ENCODE measurements at regions not wholly inside any gene's neighbourhood (a gene's known extent, or its start where the extent isn't known, plus 50 kb on each side); places are given as distances from the start of the nearest gene placed in this dataset.
"Not testable (repeated sequence)": the region's sequence is repeated elsewhere in the genome, so short reads cannot be mapped to it uniquely, and the experiment has no call there.

DNA sequence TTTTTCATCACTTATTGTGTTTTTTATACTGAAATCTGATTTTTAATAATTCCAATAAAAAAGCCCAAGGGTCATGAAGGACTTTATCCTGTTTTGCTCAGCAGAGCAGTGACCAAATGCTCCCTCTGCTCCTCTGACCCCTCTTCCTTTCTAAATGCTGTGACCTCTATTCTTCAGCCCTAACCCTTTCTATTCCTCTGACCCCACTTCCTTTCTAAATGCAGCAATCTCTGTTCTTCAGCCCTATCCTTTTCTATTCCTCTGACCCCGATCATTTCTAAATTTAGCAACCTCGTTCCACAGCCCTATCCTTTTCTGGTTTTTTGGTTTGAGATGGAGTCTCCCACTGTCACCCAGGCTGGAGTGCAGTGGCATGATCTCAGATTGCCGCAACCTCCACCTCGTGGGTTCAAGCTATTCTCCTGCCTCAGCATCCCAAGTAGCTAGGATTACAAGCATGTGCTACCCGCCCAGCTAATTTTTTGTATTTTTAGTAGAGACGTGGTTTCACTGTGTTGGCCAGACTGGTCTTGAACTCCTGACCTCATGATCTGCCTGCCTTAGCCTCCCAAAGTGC is 581.4 kb upstream of the DEFB115 start:
- H3K4me3 Mint-ChIP-seq; CTCF ChIA-PET; H3K4me1 Mint-ChIP-seq; H3K27me3 Mint-ChIP-seq; POLR2A ChIA-PET; H3K9me3 Mint-ChIP-seq; H3K27ac Mint-ChIP-seq; DNase-seq; H3K36me3 Mint-ChIP-seq (ENCODE audit: low read depth): not testable (repeated sequence)

DNA sequence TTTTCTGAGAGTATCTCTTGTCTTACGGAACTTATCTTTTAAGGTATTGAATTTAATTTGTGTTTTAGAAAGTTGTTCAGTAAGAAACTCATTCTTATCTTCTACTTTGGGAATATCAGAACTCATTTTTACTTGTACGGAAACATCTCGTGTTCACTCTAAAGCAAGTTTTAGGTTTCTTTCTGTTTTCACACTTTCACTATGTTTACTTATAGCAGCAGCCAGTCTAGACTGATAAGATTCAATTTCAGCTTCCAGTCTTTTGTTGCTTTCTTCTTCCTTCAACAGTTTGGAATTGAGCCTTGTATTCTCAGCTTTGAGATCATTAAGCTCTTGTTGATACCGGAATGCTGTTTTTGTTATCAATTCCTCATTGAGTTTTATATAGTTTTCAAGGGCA is 575.2 kb upstream of the DEFB115 start:
- H3K9me3 Mint-ChIP-seq; H3K27me3 Mint-ChIP-seq; DNase-seq; H3K4me3 Mint-ChIP-seq; POLR2A ChIA-PET; H3K4me1 Mint-ChIP-seq; H3K36me3 Mint-ChIP-seq (ENCODE audit: low read depth); H3K27ac Mint-ChIP-seq; CTCF ChIA-PET: not testable (repeated sequence)

GRCh38 chr20:30712861-30713260 is 544.6 kb upstream of the DEFB115 start:
- H3K36me3 Mint-ChIP-seq (ENCODE audit: low read depth); H3K27me3 Mint-ChIP-seq; POLR2A ChIA-PET; DNase-seq; CTCF ChIA-PET; H3K9me3 Mint-ChIP-seq; H3K4me3 Mint-ChIP-seq: not testable (repeated sequence)
- peaks cover 11% of the 10 kb centered on the region for H3K4me1 Mint-ChIP-seq
- H3K27ac Mint-ChIP-seq, result peak overlapping the region; percentile 67

GRCh38 chr20:30719415-30720199 is 537.9 kb upstream of the DEFB115 start:
- CTCF ChIA-PET, result interaction anchor here (0.6 kb wide), 1 partner anchor 10 kb away, joined by 3 read pairs; no protein-coding TSS in a partner anchor

GRCh38 chr20:30723511-30723910 is 534.0 kb upstream of the DEFB115 start:
- CTCF ChIA-PET, result interaction anchor here (1.7 kb wide), 1 partner anchor 9 kb away, joined by 3 read pairs; no protein-coding TSS in a partner anchor
- DNase-seq; H3K9me3 Mint-ChIP-seq; H3K27me3 Mint-ChIP-seq; H3K4me1 Mint-ChIP-seq; POLR2A ChIA-PET; H3K36me3 Mint-ChIP-seq (ENCODE audit: low read depth): not testable (repeated sequence)
- Mint-ChIP-seq H3K4me3 (peak overlapping the region; percentile 84), H3K27ac (peak overlapping the region; percentile 68)

More at GRCh38 chr20:30719415-30720199, 537.9 kb upstream of the DEFB115 start:
- H3K27ac Mint-ChIP-seq; DNase-seq; POLR2A ChIA-PET; H3K4me3 Mint-ChIP-seq; H3K36me3 Mint-ChIP-seq (ENCODE audit: low read depth); H3K27me3 Mint-ChIP-seq; H3K9me3 Mint-ChIP-seq; H3K4me1 Mint-ChIP-seq: not testable (repeated sequence)

GRCh38 chr20:30723934-30724687 is 533.4 kb upstream of the DEFB115 start:
- H3K9me3 Mint-ChIP-seq; H3K27me3 Mint-ChIP-seq; H3K4me1 Mint-ChIP-seq; H3K36me3 Mint-ChIP-seq (ENCODE audit: low read depth); POLR2A ChIA-PET: not testable (repeated sequence)
- CTCF ChIA-PET, result interaction anchor here (1.7 kb wide), 1 partner anchor 10 kb away, joined by 3 read pairs; no protein-coding TSS in a partner anchor
- peak; percentile 50 for DNase-seq
- Mint-ChIP-seq H3K4me3 (peak overlapping the region; percentile 84), H3K27ac (peak overlapping the region; percentile 68)

- DNase-seq; H3K27ac Mint-ChIP-seq; H3K4me1 Mint-ChIP-seq; H3K9me3 Mint-ChIP-seq; POLR2A ChIA-PET; H3K36me3 Mint-ChIP-seq (ENCODE audit: low read depth); H3K27me3 Mint-ChIP-seq: not testable (repeated sequence)
- CTCF ChIA-PET, result interaction anchor here (1.7 kb wide), 1 partner anchor 11 kb away, joined by 3 read pairs; no protein-coding TSS in a partner anchor
- H3K4me3 Mint-ChIP-seq, result peak overlapping the region; percentile 84
These were observed 532.8 kb upstream of the DEFB115 start for GRCh38 chr20:30724688-30725074.

DNA sequence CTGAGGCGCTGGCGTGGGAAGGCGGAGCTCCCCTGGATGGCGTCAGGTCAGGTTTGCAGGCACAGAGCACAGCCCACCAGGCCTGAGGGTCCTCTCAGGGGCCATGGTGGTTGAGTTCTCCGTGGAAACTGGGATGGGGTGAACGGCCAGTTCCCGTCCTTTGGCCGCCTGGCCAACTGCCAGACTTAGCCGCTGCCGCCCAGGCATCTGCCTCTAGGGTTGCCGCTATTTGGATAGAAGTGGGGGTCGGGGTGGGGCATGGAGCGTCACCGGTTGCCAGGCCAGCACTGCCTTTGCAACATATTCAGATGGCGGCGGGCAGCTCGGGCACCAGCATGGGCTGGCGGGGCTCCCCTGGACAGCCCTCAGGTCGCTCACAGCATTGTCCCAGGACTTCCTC is 532.3 kb upstream of the DEFB115 start:
- H3K9me3 Mint-ChIP-seq; H3K27ac Mint-ChIP-seq; H3K36me3 Mint-ChIP-seq (ENCODE audit: low read depth); DNase-seq; H3K27me3 Mint-ChIP-seq; POLR2A ChIA-PET; CTCF ChIA-PET; H3K4me1 Mint-ChIP-seq: not testable (repeated sequence)
- H3K4me3 Mint-ChIP-seq, result peak overlapping the region; percentile 84

DNA sequence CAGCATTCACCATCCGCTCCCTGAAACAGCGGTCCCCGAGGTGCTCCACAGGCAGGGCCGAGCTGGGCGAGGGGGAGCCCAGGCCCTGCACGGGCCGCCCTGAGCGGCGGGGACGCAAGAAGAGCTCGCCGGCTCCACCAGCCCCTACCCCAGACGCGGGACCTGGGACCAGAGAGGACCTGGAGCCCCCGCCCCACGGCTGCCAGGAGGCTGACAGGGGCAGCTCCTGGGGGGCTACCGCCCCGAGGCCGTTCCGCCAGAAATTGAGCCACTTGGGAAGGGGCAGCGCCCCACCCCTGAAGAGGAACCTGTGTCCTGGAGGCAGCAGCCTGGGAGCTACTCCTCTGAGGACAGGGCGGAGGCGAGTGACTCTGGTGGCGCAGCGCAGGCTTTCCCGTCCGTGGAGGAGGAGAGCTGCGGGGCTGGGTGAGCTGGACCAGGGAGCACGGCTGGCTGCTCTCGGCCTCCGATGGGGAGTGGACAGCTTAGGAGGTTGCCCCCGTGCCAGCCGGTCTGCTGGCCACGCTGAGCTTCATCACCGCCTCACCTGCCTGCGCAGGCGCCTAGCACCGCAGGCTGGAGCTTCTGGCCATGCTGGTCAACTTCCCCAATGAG is 529.1 kb upstream of the DEFB115 start:
- H3K36me3 Mint-ChIP-seq (ENCODE audit: low read depth); POLR2A ChIA-PET; H3K4me3 Mint-ChIP-seq; H3K9me3 Mint-ChIP-seq; CTCF ChIA-PET; DNase-seq; H3K4me1 Mint-ChIP-seq; H3K27ac Mint-ChIP-seq; H3K27me3 Mint-ChIP-seq: not testable (repeated sequence)
